Neural progenitor cell (in vitro differentiated cells): ENCODE measurements at regions not wholly inside any gene's neighbourhood (a gene's known extent, or its start where the extent isn't known, plus 50 kb on each side); places are given as distances from the start of the nearest gene placed in this dataset.
A peak's percentile ranks its signal among the peaks of the same experiment; 100 is the strongest.
"Not testable (repeated sequence)": the region's sequence is repeated elsewhere in the genome, so short reads cannot be mapped to it uniquely, and the experiment has no call there.

ENCODE experiments used
- DNase-seq: peaks from one replicate; pipeline ENCODE4 v3.0.0-alpha.2; 2016; ENCODE audit warnings: low spot score
- H2AFZ ChIP-seq: fragments of 200-600 bp; sonication (generic); replicated peaks from 2 replicates; pipeline ENCODE4 v1.6.1; 2016; ENCODE audit warnings: antibody characterized with exemption
- H3F3A ChIP-seq: fragments of 200-600 bp; sonication (generic); 2 replicates; pipeline ENCODE4 v1.6.1; 2016; ENCODE audit warnings: antibody characterized with exemption, low read depth
- H3K27ac ChIP-seq: fragments of 200-600 bp; sonication (generic); 2 replicates; pipeline ENCODE4 v1.5.1; 2016; ENCODE audit warnings: mild to moderate bottlenecking
- H3K27me3 ChIP-seq: fragments of 200-600 bp; sonication (generic); 2 replicates; pipeline ENCODE4 v1.6.1; 2016; ENCODE audit warnings: mild to moderate bottlenecking, moderate library complexity
- H3K36me3 ChIP-seq: fragments of 200-600 bp; sonication (generic); 2 replicates; pipeline ENCODE4 v1.5.1; 2016
- H3K4me1 ChIP-seq: fragments of 200-600 bp; sonication (generic); 2 replicates; pipeline ENCODE4 v1.6.1; 2016; ENCODE audit warnings: mixed run types
- H3K4me2 ChIP-seq: fragments of 200-600 bp; sonication (generic); 2 replicates; pipeline ENCODE4 v1.6.1; 2016
- H3K4me3 ChIP-seq: fragments of 200-600 bp; sonication (generic); 2 replicates; pipeline ENCODE4 v1.5.1; 2016
- H3K79me2 ChIP-seq: fragments of 200-600 bp; sonication (generic); 2 replicates; pipeline ENCODE4 v1.6.1; 2016; ENCODE audit warnings: low read depth
- H3K9ac ChIP-seq: fragments of 200-600 bp; sonication (generic); 2 replicates; pipeline ENCODE4 v1.6.1; 2016
- H3K9me3 ChIP-seq: fragments of 200-600 bp; sonication (generic); 2 replicates; pipeline ENCODE4 v1.5.1; 2016; ENCODE audit warnings: low read depth
- H4K20me1 ChIP-seq: fragments of 200-600 bp; sonication (generic); 2 replicates; pipeline ENCODE4 v1.6.1; 2016; ENCODE audit warnings: low read depth
- H3K27ac Mint-ChIP-seq: 3 replicates; pipeline ENCODE4 v1.8.0; 2021; ENCODE audit warnings: mixed read lengths
- H3K27me3 Mint-ChIP-seq: 2 replicates; pipeline ENCODE4 v1.8.0; 2022; ENCODE audit warnings: low read depth, mild to moderate bottlenecking, inconsistent platforms, moderate library complexity, mixed read lengths; ENCODE audit not compliant: insufficient read depth
- H3K36me3 Mint-ChIP-seq: 3 replicates; pipeline ENCODE4 v1.8.0; 2021; ENCODE audit warnings: mixed read lengths
- H3K4me1 Mint-ChIP-seq: 3 replicates; pipeline ENCODE4 v1.8.0; 2021; ENCODE audit warnings: mixed read lengths
- H3K4me3 Mint-ChIP-seq: 3 replicates; pipeline ENCODE4 v1.8.0; 2021; ENCODE audit warnings: mild to moderate bottlenecking, moderate library complexity, mixed read lengths
- H3K9me3 Mint-ChIP-seq: 3 replicates; pipeline ENCODE4 v1.8.0; 2020; ENCODE audit warnings: mixed read lengths
- EZH2 ChIP-seq: fragments of 200-600 bp; sonication (generic); IDR thresholded peaks from 2 replicates; pipeline ENCODE4 v1.6.1; 2017; ENCODE audit warnings: antibody characterized with exemption, mild to moderate bottlenecking, moderate library complexity
- EZH2phosphoT487 ChIP-seq: fragments of 200-600 bp; sonication (generic); IDR thresholded peaks from 2 replicates; pipeline ENCODE4 v1.6.1; 2017; ENCODE audit warnings: antibody characterized with exemption
- TF ChIP-seq, protein P1 (sequence below): fragments of 200-600 bp; sonication (generic); IDR thresholded peaks from 2 replicates; pipeline ENCODE4 v1.5.1; 2017; ENCODE audit warnings: antibody characterized with exemption, mild to moderate bottlenecking

- Histone ChIP-seq H3K27ac (no peak overlapping the region), H3K9me3 (no peaks in the 10 kb centered on the region), H3K4me1 (peaks cover 7% of the 10 kb centered on the region), H2AFZ (no peak overlapping the region), H3F3A (peaks cover 11% of the 10 kb centered on the region), H3K4me2 (no peak overlapping the region), H3K9ac (no peak overlapping the region), H4K20me1 (no peaks in the 10 kb centered on the region), H3K4me3 (no peak overlapping the region), H3K79me2 (no peaks in the 10 kb centered on the region), H3K27me3 (no peaks in the 10 kb centered on the region), H3K36me3 (no peaks in the 10 kb centered on the region)
- Mint-ChIP-seq H3K27me3 (peaks cover 6% of the 10 kb centered on the region), H3K36me3 (no peaks in the 10 kb centered on the region), H3K4me3 (no peak overlapping the region), H3K4me1 (no peaks in the 10 kb centered on the region), H3K9me3 (peaks cover 3% of the 10 kb centered on the region), H3K27ac (peak overlapping the region; percentile 90)
- TF ChIP-seq EZH2 = no peak
- TF ChIP-seq, protein P1, sequence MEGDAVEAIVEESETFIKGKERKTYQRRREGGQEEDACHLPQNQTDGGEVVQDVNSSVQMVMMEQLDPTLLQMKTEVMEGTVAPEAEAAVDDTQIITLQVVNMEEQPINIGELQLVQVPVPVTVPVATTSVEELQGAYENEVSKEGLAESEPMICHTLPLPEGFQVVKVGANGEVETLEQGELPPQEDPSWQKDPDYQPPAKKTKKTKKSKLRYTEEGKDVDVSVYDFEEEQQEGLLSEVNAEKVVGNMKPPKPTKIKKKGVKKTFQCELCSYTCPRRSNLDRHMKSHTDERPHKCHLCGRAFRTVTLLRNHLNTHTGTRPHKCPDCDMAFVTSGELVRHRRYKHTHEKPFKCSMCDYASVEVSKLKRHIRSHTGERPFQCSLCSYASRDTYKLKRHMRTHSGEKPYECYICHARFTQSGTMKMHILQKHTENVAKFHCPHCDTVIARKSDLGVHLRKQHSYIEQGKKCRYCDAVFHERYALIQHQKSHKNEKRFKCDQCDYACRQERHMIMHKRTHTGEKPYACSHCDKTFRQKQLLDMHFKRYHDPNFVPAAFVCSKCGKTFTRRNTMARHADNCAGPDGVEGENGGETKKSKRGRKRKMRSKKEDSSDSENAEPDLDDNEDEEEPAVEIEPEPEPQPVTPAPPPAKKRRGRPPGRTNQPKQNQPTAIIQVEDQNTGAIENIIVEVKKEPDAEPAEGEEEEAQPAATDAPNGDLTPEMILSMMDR = no peak
- no peak for TF ChIP-seq EZH2phosphoT487
- DNase-seq = no peak
Measured at GRCh38 chr6:4660377-4661321, 115.6 kb upstream of the CDYL start.

DNA sequence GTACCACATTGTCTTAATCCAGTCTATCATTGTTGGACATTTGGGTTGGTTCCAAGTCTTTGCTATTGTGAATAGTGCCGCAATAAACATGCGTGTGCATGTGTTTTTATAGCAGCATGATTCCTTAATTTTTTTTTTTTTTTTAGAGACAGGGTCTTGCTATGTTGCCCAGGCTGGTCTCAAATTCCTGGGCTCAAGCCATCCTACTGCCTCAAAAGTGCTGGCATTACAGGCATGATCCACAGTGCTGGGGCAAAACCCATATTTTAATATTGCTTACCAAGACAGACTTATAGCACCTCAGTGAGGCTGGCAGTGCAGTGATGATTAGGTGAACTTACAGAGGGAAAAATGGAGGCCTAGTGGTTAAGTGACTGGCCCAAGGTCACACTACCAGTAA, 116.5 kb upstream of the CDYL start:
- H4K20me1 ChIP-seq, H3K36me3 ChIP-seq, H3K4me2 ChIP-seq, H3K4me1 Mint-ChIP-seq, H3K9me3 ChIP-seq, H3K27ac ChIP-seq, H3K9me3 Mint-ChIP-seq, H3K4me3 Mint-ChIP-seq, H3K27ac Mint-ChIP-seq, H3K79me2 ChIP-seq, H2AFZ ChIP-seq, H3K9ac ChIP-seq, H3K36me3 Mint-ChIP-seq, H3K4me3 ChIP-seq, H3K27me3 Mint-ChIP-seq, DNase-seq, H3K27me3 ChIP-seq: not testable (repeated sequence)
- H3F3A ChIP-seq = peaks cover 18% of the 10 kb centered on the region
- H3K4me1 ChIP-seq = peaks cover 16% of the 10 kb centered on the region

DNA sequence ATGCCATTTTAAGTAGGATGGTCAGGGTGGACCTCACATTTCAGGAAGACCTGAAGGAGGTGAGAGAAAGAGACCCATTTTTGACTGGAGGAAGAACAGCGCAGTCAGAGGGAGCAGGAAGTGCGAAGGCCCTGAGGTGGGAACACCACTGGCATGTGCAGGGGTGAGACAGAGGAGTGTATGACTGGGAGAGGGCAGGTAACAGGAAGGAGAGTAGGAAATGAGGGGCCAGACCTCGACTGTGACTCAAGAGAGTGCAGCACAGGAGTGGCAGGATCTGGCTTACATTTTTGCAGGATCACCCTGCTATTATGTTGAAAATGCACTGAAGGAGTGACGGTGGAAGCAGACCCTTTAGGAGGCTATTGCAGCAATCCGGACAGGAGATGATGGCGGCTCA, 117.7 kb upstream of the CDYL start:
- TF ChIP-seq, protein P1 = no peak
- TF ChIP-seq EZH2phosphoT487 (no peak), EZH2 (no peak)
- Mint-ChIP-seq H3K27me3 (peaks cover 4% of the 10 kb centered on the region), H3K4me3 (no peak overlapping the region), H3K27ac (no peak overlapping the region), H3K9me3 (peaks cover 3% of the 10 kb centered on the region), H3K4me1 (peaks cover 8% of the 10 kb centered on the region), H3K36me3 (no peaks in the 10 kb centered on the region)
- no peaks in the 10 kb centered on the region for H3K79me2 ChIP-seq
- H3K9ac ChIP-seq = no peak overlapping the region
- peaks cover 22% of the 10 kb centered on the region for H3K4me1 ChIP-seq
- H4K20me1 ChIP-seq = no peaks in the 10 kb centered on the region
- no peak overlapping the region for H3K4me3 ChIP-seq
- no peak overlapping the region for H3K27ac ChIP-seq
- DNase-seq = no peak
- H3K9me3 ChIP-seq = no peaks in the 10 kb centered on the region
- H3K4me2 ChIP-seq = no peak overlapping the region
- H2AFZ ChIP-seq = peak overlapping the region; percentile 79
- H3K27me3 ChIP-seq = no peaks in the 10 kb centered on the region
- no peaks in the 10 kb centered on the region for H3K36me3 ChIP-seq
- H3F3A ChIP-seq = peaks cover 22% of the 10 kb centered on the region

DNA sequence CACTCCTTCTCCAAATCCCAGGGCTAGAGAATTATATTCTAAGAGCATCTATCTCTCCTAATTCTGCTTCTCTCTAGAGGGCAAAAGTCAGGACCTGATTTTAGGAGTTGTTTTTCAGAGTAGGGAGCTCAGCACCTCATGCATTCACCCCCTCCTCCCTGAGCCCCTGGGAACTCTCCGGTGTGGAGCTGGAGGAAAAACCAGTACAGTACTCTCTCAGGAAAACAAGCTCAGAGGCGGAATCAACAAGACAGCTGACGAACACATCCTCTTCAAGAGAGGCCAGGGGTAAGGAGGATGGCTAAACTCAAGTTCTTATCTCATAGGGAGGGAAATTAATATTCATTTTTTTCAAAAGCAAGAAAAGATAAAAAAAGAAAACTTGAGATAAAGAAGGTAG, 120.1 kb upstream of the CDYL start:
- Histone ChIP-seq H3K36me3 (no peaks in the 10 kb centered on the region), H3K9me3 (no peaks in the 10 kb centered on the region), H3F3A (peaks cover 22% of the 10 kb centered on the region), H3K79me2 (no peaks in the 10 kb centered on the region), H3K4me3 (no peak overlapping the region), H2AFZ (peak overlapping the region; percentile 22), H3K27me3 (no peaks in the 10 kb centered on the region), H3K4me2 (no peak overlapping the region), H3K27ac (no peak overlapping the region), H3K9ac (no peak overlapping the region), H3K4me1 (peaks cover 22% of the 10 kb centered on the region), H4K20me1 (no peaks in the 10 kb centered on the region)
- Mint-ChIP-seq H3K4me3 (no peak overlapping the region), H3K36me3 (no peaks in the 10 kb centered on the region), H3K4me1 (peaks cover 8% of the 10 kb centered on the region), H3K27ac (no peak overlapping the region), H3K9me3 (peaks cover 9% of the 10 kb centered on the region), H3K27me3 (peaks cover 4% of the 10 kb centered on the region)
- TF ChIP-seq EZH2phosphoT487 (no peak), EZH2 (no peak)
- TF ChIP-seq, protein P1 = no peak
- no peak for DNase-seq
